DMS79 (cell line): ENCODE measurements at regions not wholly inside any gene's neighbourhood (a gene's known extent, or its start where the extent isn't known, plus 50 kb on each side); places are given as distances from the start of the nearest gene placed in this dataset.
"Not testable (repeated sequence)": the region's sequence is repeated elsewhere in the genome, so short reads cannot be mapped to it uniquely, and the experiment has no call there.

ENCODE experiments used
- DNase-seq: peaks from one replicate; lab custom pipeline; 2025; lab: John Stamatoyannopoulos, UW

DNA sequence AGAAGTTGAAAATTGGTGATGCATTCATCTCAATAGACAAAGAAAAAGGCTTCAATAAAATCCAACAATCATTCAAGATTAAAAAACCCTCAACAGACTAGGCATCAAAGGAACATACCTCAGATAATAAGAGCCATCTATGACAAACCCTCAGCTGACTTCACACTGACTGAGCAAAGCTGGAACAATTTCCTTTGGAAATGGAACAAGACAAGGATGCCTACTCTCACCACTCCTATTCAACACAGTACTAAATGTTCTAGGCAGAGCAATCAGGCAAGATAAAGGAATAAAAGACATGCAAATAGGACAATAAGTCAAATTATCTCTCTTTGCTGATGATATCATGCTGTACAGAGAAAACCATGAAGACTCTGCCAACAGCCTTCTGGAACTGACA, 1188.1 kb downstream of the DTWD2 start:
- no peak for DNase-seq

DNA sequence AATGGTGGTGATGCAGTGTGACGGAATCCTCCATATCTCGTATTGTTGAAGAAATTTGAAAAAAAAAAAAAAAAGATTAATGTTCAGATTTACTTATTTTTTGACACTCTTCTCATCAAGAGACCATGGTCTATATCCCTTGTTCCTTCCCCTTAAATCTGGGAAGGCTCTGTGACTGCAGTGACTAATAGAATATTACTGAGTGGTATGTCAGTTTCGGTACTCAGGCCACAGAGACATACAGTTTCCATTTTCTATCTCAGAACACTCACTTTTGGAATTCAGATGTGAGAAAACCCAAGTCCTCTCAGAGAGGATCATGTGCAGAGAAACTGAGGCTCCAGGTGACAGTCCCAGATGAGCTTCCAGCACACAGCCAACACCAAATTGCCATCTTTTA, 1193.5 kb downstream of the DTWD2 start:
- DNase-seq = no peak

DNA sequence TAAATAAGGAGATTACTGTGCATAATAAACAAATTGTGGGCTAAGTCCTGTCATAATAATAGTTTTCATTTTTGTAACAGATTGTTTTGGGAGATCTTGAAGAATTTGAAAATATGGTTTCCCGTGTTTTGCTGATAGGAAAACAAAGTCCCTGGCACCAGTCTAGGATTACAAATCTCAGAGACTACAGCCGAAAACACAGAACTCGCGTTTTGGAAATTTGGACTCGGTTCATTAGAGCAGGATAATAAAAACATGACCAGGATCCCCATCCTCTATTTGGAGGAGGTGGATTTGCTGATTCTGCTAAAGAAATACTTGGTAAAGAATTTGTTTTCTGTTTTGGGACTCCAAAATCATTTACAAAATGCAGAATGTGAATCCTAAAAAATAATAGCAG, 1194.4 kb downstream of the DTWD2 start:
- DNase-seq = no peak

DNA sequence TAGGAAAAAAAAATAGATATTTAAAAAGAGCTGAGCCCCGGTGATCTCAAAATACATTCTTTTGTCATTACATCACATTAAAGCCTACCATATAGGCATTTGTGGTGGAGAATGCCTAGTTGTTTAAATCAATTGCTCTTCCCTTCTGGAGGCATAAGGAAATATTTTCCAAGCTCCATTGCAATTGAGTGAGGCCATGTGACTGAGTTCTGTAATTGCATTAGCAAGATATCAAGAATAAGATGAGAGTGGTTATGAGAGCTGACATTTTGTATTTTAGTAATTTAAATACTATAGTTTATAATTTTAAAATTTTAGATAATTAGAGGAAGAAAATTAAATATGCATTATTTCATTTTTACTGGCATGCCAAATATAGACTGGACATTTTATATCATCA, 1195.9 kb downstream of the DTWD2 start:
- DNase-seq = no peak

DNA sequence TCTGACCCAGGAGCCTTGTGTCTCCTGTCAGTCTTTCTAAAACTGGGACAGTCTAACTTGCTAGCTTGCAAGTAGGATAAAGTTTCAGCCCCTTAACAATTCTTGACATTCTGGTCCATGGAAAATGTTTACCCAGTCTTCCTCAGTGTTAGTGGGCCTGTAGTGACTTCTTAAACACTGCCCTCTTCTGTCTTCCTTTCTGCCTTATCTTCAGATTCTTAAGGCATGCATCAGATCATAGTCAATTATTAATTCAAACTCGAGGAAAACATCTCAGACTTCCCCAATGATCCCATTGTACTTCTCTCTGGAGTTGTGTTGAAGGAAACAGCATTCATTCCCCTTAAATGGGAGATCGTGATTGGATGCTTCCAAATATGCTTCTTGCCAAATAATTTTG, 1199.8 kb downstream of the DTWD2 start:
- DNase-seq = no peak

DNA sequence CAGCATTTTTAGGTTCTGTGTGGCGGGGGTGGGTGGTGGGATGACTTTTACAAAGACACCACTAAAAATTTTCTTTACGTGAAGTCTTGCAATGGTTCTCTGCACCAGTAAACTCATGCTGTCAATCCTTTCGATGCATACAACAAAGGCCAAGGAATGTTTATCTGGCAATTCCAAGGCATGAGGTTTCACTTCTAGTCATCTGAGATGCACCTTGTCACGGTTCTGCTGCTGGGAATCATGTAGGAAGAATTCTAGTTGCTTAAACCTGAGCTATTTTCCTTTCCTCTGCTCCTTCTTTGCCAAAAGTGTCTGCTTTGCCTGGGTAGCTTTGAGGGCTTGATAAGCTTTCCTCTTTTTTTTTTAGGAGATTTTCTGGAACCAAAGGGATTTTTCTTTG, 1204.5 kb upstream of the SEMA6A start:
- no peak for DNase-seq

DNA sequence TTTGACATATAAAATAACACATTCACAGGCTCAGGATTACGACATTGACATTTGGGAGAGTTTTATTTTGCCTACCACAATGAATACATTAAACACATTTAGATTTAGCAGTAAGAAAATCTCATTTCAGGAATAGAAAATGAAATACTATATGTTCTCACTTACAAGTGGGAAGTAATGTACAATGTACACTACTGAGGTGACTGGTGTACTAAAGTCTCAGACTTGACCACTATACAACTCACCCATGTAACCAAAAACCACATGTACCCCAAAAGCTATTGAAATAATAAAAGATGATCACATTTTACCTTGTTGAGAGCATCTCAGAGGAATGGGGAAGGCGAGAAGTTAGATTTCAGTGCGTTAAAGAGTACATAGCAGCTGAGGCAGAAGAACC, 1202.4 kb upstream of the SEMA6A start:
- DNase-seq = no peak

DNA sequence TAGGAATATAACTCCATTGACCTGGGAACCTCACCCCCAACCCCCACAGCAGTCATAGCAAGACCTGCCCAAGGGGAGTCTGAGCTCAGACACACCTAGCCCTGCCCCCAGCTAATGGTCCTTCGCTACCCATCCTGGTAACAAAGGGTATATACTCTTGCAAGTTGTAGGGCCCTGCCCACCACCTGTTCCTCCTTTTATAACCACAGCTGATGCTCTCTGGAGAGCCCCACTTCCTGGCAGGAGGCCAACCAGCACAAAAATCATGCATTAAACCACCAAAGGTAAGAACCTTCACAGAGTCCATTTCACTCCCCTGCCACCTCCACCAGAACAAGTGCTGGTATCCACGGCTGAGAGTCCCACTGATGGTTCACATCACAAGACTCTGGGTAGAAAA, 1195.3 kb upstream of the SEMA6A start:
- no peak for DNase-seq

DNA sequence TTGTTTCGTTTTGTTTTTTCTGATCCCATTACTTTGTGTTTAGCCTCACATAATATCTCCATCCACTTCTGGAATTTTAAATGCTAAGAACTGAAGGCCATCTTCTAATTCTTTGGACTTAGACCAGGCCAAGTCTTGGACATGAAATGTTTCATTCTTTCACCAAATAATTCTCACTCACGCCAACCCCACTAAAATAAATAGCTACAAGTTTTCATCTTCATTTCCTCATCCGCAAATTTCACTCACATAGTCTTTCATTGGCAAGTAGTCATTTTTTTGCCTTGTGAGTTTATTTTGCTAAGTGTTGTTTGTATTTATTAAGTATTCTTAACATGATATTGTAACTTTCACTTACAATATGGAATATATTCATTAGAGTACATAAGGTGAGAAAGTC, 1188.6 kb upstream of the SEMA6A start:
- no peak for DNase-seq

DNA sequence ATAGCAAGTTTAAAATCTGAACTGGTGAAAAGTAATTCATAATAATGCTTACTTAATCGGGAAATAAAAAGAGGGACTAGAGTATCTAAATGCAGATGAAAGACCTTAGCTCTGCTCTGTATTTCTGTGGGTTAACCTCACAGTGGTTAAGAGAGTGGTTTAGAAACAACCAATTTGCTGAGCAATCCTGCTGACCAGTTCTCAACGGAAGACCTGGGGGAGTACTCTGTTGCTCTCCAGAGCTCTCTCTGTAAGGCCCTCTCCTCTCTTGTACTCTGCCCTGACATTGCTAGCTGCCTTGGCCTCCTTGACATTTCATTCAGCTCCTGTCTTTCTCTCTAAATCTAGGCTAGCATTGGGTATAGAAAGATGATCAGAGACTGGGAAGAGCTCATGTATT, 1186.6 kb upstream of the SEMA6A start:
- DNase-seq = no peak

DNA sequence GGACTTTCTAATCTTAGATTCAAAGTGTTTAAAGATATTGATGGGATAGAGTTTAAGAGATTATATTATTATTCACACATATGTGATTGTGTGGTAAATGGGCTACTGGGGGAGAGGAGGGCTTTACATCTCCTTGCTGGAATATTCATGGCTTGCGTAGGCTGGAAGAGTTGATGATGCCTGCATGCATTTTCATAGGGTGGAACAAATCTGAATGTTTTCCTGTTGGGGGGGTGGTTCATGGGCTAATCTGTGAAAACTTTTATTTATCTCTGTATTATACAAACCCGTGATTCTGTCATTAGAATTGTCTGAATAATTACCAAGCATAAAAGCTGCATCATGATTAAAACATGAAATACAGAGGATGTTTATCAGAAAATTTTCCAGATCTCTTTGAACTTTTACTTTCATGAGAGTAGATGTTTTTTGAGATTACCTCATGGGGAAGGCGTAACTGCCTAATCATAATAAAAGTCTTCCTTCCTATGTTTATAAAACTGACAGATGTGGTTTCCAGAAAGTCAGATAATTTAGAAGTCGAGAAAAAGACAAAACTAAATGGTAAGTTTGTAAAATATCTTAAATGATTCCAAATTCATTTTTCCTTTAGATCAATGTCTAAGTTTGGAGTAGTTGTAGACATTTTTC, 1185.4 kb upstream of the SEMA6A start:
- DNase-seq = no peak

DNA sequence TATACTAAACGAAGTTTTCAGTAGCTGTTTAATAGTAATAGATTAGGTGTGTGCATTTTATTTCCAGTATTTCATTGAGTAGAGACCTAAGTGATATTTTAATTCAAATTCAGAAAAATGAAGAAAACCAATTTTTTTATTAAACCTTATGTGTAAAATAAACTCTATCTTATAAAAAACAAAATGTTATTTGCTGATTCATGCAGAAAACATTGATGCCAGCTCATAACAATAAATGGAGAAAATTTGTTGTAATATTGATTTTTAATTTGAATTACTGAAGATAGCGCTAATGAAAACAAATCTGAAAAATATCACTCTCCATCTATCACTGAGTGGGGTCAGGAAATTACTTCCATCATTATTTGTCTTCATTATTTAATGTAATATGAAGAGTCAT, 1177.8 kb upstream of the SEMA6A start:
- DNase-seq = no peak

DNA sequence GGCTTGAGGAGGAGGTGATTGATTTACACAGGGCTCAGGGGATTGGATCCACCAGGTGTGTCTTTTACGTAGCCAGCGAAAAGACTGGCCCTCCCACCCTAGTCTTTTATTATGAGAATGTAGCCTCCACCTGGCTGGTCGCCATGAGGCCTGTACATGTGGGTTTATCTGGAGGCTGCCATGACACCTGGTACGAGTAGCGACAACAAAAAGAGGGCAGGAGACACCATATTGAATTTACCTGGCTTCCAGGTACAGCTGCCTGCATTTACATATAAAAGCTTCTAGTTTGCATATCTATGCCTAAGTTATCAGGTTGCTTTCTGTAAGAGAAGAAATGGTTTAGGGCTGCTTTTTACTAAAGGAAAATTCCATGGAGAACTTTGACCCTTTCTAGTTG, 1173.7 kb upstream of the SEMA6A start:
- DNase-seq = no peak

DNA sequence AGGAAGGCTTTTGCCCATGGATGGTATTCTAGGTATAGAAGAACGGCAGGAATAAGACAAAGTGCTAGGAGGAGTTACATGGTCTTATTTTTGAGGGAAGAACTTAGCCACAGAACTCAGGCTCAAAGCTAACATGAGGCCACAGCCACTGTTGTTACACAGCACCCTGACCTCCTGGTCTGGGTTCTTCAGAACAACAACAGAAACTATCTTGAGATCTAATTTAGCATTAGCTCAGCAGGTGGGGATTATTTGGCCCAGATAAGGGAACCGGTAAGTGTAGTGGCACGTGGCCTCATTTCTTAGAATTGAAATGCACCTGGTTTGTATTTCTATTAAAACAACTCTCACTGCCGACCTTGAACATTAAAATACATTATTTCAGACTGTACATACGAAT, 1168.7 kb upstream of the SEMA6A start:
- DNase-seq = no peak

DNA sequence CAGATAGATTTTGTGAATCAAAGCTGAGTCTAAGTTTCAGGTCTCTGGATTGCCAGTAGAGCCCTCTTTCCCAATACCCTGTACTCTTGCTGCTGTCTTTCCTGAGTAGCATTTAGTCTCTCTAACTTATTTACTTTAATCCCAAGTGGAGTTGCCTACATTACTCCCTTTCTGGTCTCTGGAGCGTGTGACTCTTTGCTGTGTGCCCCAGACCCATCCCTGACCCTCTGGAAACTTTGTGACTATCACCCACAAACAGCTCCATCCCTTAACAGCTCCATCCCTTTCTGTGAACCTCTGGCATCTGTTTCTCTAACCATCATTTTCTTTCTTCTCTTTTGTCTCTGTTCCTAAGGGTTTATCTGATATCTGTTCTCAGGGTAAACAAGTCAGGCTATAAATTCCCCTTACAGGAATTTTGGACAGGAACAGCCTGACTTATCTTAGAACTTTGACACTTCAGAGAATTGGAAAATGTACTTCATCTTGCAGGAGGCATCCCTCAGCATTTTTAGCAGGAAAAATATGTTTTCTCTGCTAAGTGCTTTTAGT, 1167.1 kb upstream of the SEMA6A start:
- no peak for DNase-seq

DNA sequence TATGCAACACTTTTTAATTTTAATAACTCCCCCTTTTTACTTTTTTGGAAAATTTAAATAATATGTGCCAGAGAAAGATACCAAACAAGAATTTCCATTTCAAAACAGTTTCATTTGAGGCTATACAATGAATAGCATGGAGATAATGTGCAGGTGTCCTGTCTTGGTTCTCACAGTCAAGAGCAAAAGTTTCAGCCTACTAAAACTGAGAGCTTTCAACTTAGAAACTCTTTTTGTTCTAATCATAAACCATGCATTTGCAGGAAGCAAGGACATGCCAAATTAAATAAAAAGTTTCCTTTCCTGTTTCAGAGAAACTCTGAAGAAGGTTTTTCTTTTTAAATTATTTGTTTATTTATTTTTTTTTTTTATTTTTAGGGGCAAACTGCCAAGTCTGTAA, 1165.6 kb upstream of the SEMA6A start:
- DNase-seq = no peak

DNA sequence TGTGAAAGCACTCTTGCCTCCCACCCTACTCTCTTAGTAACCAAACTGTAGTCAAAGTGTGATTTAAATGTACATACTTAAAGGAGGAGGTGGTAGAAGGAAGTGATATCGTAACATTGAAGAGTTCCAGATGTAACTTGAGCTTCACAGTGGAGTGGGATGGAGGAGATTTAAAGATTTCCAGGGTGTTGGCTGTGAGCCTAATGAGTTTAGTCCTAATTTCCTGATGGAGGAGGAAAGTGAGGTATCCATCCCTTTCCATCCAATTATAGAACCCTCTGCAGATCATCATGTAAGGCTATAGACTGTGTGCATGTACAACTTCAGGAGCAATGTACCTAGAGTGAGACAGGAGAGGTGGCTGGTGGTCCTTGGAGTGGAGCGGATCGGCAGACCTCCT, 1163.9 kb upstream of the SEMA6A start:
- no peak for DNase-seq

DNA sequence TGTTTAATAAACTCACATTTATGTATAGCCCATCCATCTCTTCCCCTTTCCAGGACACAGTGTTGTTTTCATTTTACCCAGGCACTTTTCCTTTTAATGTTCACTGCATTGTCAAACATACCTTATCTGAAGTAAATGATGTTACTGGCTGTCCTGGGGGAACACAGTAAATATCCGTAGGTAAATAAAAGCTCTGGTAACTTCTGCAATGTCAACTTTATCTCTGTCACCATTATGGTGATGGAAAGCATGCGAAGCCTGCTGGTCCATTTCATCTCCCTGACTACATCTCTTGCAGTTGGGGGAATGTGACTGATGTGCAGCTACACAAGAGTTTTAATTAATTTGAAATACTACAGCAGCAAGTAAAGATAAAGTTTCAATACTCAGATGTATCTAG, 1162.1 kb upstream of the SEMA6A start:
- DNase-seq = no peak

DNA sequence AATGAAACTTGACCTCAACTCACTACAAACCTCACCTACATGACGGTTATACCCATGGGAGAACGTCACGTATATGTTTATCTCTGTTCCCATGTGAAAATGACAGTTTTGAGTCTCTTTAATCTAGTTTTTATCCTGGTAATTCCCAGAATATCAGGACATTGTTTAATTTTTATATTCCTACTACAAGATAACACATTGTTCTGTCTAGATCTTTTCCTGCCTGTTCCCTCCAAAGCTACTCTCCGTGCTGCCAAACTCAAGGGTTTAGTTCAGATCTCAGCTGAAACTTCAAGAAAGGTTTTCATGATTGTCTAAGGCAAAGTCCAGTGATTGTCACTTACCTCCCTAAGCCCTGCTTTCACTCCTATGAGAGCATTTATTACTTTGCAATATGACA, 1159.4 kb upstream of the SEMA6A start:
- no peak for DNase-seq

DNA sequence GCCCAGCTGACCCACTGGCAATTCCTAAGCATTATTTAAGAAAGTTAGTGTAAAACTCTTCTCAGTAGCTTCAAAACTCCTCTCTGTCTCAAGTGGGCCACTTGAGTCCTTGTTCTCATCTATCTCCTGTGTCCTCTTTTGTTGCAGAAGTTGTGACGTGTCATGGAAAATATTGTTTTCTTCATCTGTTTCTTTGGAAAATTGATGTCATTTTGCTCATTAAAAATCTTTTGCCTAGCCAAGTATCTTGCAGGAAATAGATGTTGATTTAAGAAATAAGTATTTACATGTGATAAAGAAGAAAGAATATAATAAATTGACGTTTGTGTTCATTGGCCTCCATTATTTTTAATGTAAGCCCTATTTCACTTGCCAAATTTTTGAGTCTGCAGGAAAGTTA, 1158.4 kb upstream of the SEMA6A start:
- no peak for DNase-seq

DNA sequence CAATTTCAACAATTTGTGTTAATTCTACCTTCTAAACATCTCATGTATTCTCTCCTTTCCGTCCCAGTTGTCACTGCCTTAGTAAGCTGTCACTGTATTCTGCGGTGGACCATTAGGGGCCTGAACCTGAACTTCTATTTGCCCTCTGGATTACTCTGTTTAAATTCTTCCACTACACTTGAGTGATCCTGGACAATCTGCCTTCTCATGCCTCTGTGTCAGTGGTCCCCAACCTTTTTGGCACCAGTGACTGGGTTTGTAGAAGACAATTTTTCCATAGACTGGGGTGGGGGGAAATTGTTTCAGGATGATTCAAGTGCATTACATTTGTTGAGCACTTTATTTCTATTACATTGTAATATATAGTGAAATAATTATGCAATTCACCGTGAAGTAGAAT, 1157.6 kb upstream of the SEMA6A start:
- DNase-seq = no peak

DNA sequence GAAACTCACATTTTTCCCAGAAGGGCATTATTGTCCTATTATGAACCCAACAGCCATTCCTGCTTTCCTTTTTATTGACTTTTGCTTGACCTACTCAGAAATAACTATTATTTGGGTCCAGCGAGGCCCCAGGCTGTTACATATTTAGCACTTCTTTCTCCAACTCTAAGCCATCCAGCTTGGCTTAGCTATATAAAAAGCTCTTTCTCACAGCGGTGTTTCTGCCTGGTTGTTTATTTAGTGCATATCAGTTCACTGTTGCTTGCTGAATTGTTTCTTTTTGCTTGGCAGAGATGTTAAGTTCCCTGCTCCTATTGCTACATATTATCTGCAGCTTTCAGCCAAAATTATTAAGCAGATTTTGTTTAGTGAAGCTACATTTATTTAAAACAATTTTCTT, 1156.8 kb upstream of the SEMA6A start:
- DNase-seq = no peak

DNA sequence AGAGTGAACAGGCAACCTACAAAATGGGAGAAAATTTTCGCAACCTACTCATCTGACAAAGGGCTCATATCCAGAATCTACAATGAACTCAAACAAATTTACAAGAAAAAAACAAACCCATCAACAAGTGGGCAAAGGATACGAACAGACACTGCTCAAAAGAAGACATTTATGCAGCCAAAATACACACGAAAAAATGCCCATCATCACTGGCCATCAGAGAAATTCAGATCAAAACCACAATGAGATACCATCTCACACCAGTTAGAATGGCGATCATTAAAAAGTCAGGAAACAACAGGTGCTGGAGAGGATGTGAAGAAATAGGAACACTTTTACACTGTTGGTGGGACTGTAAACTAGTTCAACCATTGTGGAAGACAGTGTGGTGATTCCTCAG, 1146.2 kb upstream of the SEMA6A start:
- DNase-seq = not testable (repeated sequence)

DNA sequence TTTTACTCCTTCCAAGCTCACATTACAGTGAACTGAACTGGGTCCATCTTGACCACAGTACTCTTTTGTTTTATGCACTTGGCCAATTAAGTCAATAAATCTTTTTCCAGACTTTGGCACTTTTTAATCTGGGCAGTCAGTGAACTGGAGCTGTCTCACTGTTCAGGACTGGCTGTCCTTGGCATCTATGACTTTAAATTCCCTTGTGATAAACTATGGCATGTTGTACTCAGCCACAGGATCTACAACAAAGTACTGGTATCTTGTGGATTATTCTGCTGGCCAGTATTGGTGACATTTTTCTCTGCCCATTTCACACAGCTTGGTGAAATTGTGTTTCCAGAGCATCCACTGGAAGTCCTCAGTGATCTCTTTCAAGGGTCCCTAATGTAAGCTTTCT, 1144.8 kb upstream of the SEMA6A start:
- no peak for DNase-seq
